ENCODE measurements at regions not wholly inside any gene's neighbourhood (a gene's known extent, or its start where the extent isn't known, plus 50 kb on each side); places are given as distances from the start of the nearest gene placed in this dataset.
"Not testable (repeated sequence)": the region's sequence is repeated elsewhere in the genome, so short reads cannot be mapped to it uniquely, and the experiment has no call there.

- DNase-seq (ENCODE audit: low spot score), result no peak
- intact Hi-C loops (cut with DNase I), result no loop called here
These were observed 217.3 kb downstream of the SHQ1 start for GRCh38 chr3:72630969-72631344.

DNA sequence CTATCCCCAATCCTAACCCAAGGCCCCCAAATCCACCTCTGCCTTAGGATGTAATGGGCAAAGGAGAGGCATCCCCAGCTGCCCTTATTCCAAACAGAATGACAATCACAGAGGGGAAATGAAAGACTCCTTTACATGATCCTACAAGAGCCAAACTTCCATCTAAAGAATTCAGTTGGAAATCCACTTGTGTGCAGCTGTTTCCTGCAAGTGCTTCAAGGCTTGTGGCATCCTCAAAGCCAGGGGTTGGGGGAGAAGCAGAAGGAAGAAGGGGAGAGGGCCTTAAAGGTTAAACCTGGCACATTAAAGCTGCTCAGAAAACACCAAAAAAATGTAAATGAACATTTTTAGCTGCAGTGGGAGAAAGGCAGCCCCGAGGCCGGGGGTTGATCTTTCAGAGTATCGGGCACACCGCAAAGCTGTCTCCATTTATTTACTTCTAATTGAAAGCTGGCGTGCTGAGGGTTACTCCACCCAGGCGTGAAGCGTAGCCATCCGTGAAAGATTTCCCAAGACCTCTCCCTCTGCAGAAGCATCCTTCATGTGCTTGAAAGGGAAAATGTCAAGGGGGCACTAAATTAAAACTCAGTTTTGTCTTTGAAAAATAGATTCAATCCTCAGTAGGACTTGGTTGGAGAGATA, 217.8 kb downstream of the SHQ1 start:
- no peak for DNase-seq (ENCODE audit: low spot score)
- intact Hi-C loops (cut with DNase I), result no loop called here

DNA sequence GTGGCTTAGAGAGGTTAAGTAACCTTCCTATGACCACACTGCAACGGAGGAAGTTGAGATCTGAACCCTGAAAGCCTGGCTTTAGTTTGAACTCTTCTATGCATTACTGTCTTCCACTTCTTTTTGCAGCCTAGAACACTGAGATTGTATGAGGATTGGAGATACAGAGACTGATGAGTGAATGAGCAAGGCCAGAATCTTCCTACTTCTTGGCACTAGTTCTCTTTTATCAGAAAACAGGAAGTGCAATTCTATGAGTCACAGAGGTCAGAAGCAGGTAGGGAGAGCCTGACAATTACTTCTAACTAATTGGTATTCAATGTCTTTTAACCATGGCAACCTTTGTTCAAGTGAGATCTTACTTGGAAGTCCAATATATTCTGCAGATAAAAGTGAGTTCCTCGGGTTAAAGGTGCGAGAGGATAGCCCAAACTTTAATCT, 219.0 kb downstream of the SHQ1 start:
- intact Hi-C loops (cut with DNase I), result no loop called here

DNA sequence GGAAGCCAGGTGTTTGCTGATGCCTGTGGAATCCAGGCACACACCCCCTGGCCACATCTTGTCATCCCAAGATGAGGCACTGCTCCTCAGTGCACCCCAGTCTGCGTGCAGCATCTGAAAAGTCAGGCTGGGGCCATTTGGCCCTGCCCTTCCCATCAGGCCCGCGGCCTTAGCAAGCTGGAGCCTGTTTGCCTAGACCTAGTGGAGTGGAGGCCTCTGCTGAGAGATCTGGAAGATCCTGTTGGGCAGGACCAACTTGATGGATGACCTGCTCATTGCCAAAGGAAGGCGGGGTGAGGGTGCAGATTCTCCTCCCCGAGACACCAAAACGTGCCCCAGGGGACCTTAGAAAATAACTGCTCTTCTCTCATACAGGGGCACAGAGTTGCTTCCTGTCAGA, 220.2 kb downstream of the SHQ1 start:
- intact Hi-C loops (cut with DNase I), result no loop called here
- DNase-seq (ENCODE audit: low spot score), result no peak

More for the DNA sequence above, 219.0 kb downstream of the SHQ1 start:
- DNase-seq (ENCODE audit: low spot score), result no peak

DNA sequence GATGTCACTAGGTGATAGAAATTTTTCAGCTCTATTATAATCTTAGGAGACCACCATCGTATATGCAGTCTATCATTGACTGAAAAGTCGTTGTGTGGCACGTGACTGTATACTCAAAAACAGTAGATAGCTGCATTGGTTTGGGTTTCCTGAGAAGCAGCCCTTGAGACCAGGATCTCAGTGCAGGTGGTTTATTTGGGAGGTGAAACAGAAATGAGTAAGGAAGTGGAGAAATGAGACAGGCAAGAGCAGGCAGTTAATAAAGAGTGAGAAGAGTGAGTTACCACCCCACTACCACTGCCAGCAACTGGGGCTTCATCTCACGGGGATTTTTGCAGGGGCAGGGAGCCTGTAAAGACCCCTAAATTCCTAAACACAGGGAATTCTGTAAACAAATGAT, 221.0 kb downstream of the SHQ1 start:
- intact Hi-C loops (cut with DNase I), result no loop called here
- no peak for DNase-seq (ENCODE audit: low spot score)

DNA sequence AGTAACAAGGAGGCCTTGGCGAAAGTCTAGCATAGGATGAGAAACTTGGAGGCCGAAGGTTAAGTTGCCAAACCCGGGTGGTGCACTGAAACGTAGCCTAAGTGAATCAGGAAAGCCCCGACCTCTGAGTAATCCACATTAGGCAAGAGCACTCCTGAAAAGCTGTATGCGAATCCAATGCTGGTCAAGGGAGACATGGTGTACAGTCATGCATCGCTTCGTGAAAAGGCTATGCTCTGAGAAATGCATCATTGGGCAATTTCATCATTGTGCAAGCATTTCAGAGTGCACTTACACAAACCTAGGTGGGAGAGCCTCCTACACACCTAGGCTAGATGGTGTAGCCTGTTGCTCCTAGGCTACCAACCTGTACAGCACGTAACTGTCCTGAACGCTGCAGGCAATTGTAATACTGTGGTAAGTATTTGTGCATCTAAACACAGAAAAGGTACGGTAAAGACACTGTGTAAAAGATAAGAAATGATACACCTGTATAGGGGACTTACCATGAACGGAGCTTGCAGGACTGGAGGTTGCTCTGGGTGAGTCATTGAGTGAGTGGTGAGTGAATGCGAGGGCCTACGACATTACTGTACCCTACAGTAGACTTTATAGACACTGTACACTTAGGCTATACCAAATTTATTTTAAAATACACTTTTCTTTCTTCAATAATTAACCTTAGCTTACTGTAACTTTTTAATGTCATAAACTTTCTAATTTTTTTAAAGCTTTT, 222.5 kb downstream of the SHQ1 start:
- no peak for DNase-seq (ENCODE audit: low spot score)

DNA sequence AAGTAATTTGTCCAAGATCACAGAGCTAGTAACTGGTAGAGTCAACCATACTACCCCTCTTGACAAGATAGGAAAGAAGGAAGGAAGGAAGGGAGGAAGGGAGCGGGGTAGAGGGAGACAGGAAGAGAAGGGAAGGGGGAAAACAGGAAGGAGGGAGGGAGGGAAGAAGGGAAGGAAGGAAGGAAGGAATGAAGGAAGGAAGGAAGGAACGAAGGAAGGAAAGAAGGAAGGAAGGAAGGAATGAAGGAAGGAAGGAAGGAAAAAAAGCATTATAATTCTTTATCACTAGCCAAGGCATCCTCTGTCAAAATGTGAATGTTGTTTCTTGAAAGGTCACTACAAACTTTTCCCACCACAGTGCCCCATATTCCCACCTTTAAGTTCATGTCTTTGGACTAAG, 223.6 kb downstream of the SHQ1 start:
- intact Hi-C loops (cut with DNase I), result no loop called here

More for the DNA sequence above, 222.5 kb downstream of the SHQ1 start:
- intact Hi-C loops (cut with DNase I), result no loop called here

GRCh38 chr3:72618739-72619138, 229.5 kb downstream of the SHQ1 start:
- intact Hi-C loops (cut with DNase I), result no loop called here
- DNase-seq (ENCODE audit: low spot score), result no peak

More for the DNA sequence above, 223.6 kb downstream of the SHQ1 start:
- no peak for DNase-seq (ENCODE audit: low spot score)

GRCh38 chr3:72617424-72618024, 230.7 kb downstream of the SHQ1 start:
- intact Hi-C loops (cut with DNase I), result no loop called here
- no peak for DNase-seq (ENCODE audit: low spot score)

GRCh38 chr3:72615776-72616175, 232.5 kb downstream of the SHQ1 start:
- intact Hi-C loops (cut with DNase I), result no loop called here
- no peak for DNase-seq (ENCODE audit: low spot score)

GRCh38 chr3:72615182-72615581, 233.1 kb downstream of the SHQ1 start:
- intact Hi-C loops (cut with DNase I), result no loop called here
- DNase-seq (ENCODE audit: low spot score), result no peak

- no peak for DNase-seq (ENCODE audit: low spot score)
- intact Hi-C loops (cut with DNase I), result no loop called here
These were observed 233.7 kb downstream of the SHQ1 start for GRCh38 chr3:72614394-72615074.

GRCh38 chr3:72613871-72614270, 234.4 kb downstream of the SHQ1 start:
- DNase-seq (ENCODE audit: low spot score), result no peak
- intact Hi-C loops (cut with DNase I), result no loop called here

GRCh38 chr3:72609114-72609513, 239.1 kb downstream of the SHQ1 start:
- intact Hi-C loops (cut with DNase I); DNase-seq (ENCODE audit: low spot score): not testable (repeated sequence)

- no peak for DNase-seq (ENCODE audit: low spot score)
- intact Hi-C loops (cut with DNase I), result no loop called here
These were observed 242.0 kb downstream of the SHQ1 start for GRCh38 chr3:72606005-72606800.

DNA sequence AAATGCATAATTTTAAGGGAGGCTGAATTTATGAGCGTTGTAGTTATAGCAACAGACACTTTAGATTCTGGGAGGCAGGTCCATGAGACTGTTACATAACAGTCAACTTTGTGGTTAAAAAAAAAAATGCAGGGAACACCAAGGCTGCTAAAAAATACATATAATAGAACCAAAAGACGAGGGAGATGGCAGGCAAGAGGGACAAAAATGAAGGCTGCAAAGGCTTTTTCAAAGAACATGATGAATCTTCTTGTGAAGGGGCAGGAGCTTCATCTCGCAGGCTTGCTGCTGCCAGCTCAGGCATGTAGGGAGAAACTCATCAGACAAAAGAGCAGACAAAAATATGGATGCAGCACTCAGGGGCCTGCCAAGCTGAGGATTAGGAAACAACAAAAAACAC, 243.9 kb downstream of the SHQ1 start:
- DNase-seq (ENCODE audit: low spot score), result no peak

DNA sequence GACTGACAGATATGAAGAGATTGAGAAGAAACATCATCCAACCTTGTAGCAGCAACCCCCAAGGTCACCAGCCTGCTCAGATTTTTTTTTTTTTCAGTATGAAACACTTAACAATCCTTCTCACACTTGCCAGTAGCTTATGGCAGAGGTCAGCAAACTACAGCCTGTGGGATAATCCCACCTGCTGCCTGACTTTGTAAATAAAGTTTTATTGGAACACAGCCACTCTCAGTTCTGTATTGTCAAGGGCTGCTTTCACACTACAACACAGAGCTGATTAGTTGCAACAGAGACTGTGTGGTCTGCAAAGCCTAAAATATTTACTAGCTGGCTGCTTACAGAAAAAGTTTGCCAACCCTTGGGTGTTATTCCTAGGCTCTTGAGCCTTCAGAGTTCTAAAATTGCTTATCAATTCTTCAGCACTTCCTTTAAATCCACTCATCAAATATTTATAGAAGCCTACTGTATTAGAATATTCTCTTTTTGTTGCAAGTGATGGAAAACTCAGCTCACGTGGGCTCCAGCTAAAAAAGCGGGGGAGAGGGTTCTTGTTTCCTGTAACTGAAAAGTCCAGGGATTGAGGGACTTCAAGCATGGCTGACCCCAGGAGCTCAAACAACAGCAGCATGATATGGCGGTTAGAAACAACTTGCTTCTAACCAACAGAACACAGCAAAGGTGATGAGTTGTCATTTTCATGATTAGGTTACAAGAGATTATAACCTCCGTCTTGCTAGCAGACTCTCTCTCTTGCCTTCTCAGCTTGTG, 246.1 kb downstream of the SHQ1 start:
- no peak for DNase-seq (ENCODE audit: low spot score)

More for the DNA sequence above, 243.9 kb downstream of the SHQ1 start:
- intact Hi-C loops (cut with DNase I), result no loop called here

DNA sequence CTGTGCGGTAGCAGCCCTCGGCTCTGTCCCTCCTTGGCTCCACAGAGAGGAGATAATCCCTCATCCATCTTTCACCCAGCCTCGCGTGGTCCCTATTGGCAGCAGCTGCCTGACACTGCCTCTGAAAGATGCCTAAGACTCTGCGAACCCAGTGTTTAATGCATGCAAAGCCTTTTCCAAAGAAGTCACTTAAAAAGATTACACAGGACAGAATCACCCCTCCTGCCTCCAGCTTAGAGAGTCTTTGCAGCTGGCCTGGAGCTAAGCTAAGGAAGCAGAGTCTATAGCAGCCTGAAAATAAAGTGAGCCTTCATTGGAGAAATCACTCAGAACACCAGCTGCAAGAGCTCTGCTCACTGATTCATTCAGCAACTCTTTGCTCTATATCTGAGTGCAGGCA, 247.2 kb downstream of the SHQ1 start:
- intact Hi-C loops (cut with DNase I), result no loop called here
- no peak for DNase-seq (ENCODE audit: low spot score)

More for the DNA sequence above, 246.1 kb downstream of the SHQ1 start:
- intact Hi-C loops (cut with DNase I), result no loop called here

DNA sequence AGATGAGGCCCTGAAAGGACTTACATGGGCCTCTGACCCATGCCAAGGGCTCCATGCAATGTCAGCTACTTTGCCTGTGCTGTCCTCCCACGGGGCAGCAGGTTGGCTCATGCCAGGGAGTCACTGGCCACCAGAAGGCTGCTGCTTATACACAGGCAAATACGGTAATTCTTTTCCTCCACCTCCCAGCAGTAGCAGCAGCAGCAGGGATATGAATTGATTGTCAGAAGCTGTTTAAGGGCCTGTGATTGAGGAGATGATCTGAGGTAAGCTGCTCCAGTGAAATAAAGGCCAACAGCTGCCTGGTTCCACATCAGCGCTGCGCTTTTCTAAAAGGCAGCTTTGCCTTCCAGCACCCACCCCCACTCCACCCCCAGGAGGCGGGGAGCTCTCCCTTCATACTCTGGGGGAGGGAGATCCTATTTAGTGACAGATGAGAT, 250.5 kb downstream of the SHQ1 start:
- DNase-seq (ENCODE audit: low spot score), result no peak
- intact Hi-C loops (cut with DNase I), result no loop called here

Data from cardiac septum (tissue), 1 donor.